Effector memory CD8-positive, alpha-beta T cell (primary cell): ENCODE measurements at regions not wholly inside any gene's neighbourhood (a gene's known extent, or its start where the extent isn't known, plus 50 kb on each side); places are given as distances from the start of the nearest gene placed in this dataset.

Experiments
- ATAC-seq: fragments of 150-1000 bp; cut with Tn5 transposase; replicated peaks from 2 replicates; pipeline ENCODE4 v1.10.0; 2021; ENCODE audit warnings: mild to moderate bottlenecking, moderate library complexity
- DNase-seq, 3 experiments: peaks; one replicate each; pipeline ENCODE4 v3.0.0; 2021
- H3K27ac Mint-ChIP-seq, 2 donors: one replicate each; pipeline ENCODE4 v1.8.0; 2022; ENCODE audit warnings: mild to moderate bottlenecking in 2 of 2, mixed read lengths in 2 of 2, moderate library complexity in 2 of 2
- H3K27me3 Mint-ChIP-seq, 2 donors: one replicate each; pipeline ENCODE4 v1.8.0; 2022; ENCODE audit warnings: mixed read lengths in 2 of 2
- H3K36me3 Mint-ChIP-seq: one replicate; pipeline ENCODE4 v1.8.0; 2022; ENCODE audit warnings: mild to moderate bottlenecking, moderate library complexity, mixed read lengths; ENCODE audit not compliant: insufficient read depth
- H3K4me1 Mint-ChIP-seq, 2 donors: one replicate each; pipeline ENCODE4 v1.8.0; 2022; ENCODE audit warnings: low read depth in 2 of 2, mixed read lengths in 2 of 2
- H3K4me3 Mint-ChIP-seq, 2 donors: one replicate each; pipeline ENCODE4 v1.8.0; 2022; ENCODE audit warnings: mild to moderate bottlenecking in 2 of 2, mixed read lengths in 2 of 2, moderate library complexity in 2 of 2
- H3K9me3 Mint-ChIP-seq, 2 donors: one replicate each; pipeline ENCODE4 v1.8.0; 2022; ENCODE audit warnings: mixed read lengths in 2 of 2

GRCh38 chr10:78253063-78253853, 219.6 kb downstream of the RPS24 start:
- DNase-seq (no peak), ATAC-seq (no peak)
- no peaks in the 10 kb centered on the region for H3K9me3 Mint-ChIP-seq
- H3K4me1 Mint-ChIP-seq = peaks cover 12 to 18% of the 10 kb centered on the region in 2 donors
- H3K4me3 Mint-ChIP-seq = no peak overlapping the region
- peaks cover 6 to 36% of the 10 kb centered on the region in 2 donors for H3K27me3 Mint-ChIP-seq
- no peak overlapping the region for H3K27ac Mint-ChIP-seq
- H3K36me3 Mint-ChIP-seq = no peaks in the 10 kb centered on the region

- no peak overlapping the region for H3K27ac Mint-ChIP-seq
- peaks cover 6 to 34% of the 10 kb centered on the region in 2 donors for H3K27me3 Mint-ChIP-seq
- DNase-seq (no peak), ATAC-seq (no peak)
- no peaks in the 10 kb centered on the region for H3K9me3 Mint-ChIP-seq
- no peaks in the 10 kb centered on the region for H3K36me3 Mint-ChIP-seq
- H3K4me3 Mint-ChIP-seq = no peak overlapping the region
- H3K4me1 Mint-ChIP-seq = peaks cover 12 to 15% of the 10 kb centered on the region in 2 donors
Measured at GRCh38 chr10:78254013-78254412, 220.3 kb downstream of the RPS24 start.

DNA sequence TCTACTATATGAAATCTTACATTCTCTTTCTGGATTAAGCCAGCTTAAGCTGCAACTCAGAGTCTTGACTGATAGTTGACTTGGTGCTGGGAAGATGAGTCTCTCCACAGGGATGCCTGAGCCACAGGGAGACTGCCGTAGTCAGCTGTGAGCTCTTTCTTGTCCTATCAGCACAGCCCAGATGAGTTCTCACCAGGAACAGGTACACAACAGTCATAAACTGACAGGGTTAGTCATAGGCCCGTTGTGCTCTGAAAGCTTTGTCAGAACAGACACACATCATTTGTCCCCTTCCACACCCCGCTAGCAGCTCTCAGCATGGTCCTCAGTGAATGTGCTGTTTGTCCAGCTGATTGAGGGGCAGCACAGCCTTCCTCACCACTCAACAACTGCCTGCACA, 221.6 kb downstream of the RPS24 start:
- H3K36me3 Mint-ChIP-seq = no peaks in the 10 kb centered on the region
- peaks cover 8% of the 10 kb centered on the region in 2 donors for H3K4me1 Mint-ChIP-seq

GRCh38 chr10:78255796-78256638, 222.4 kb downstream of the RPS24 start:
- Mint-ChIP-seq H3K4me1 (no peaks in the 10 kb centered on the region), H3K9me3 (no peaks in the 10 kb centered on the region), H3K27ac (no peak overlapping the region), H3K36me3 (no peaks in the 10 kb centered on the region), H3K27me3 (peaks cover 11 to 32% of the 10 kb centered on the region in 2 donors), H3K4me3 (no peak overlapping the region)
- ATAC-seq = no peak
- DNase-seq = no peak

More for the DNA sequence above, 221.6 kb downstream of the RPS24 start:
- no peak for ATAC-seq
- Mint-ChIP-seq H3K4me3 (no peak overlapping the region), H3K27ac (no peak overlapping the region), H3K27me3 (peaks cover 11 to 32% of the 10 kb centered on the region in 2 donors), H3K9me3 (no peaks in the 10 kb centered on the region)
- DNase-seq = no peak

DNA sequence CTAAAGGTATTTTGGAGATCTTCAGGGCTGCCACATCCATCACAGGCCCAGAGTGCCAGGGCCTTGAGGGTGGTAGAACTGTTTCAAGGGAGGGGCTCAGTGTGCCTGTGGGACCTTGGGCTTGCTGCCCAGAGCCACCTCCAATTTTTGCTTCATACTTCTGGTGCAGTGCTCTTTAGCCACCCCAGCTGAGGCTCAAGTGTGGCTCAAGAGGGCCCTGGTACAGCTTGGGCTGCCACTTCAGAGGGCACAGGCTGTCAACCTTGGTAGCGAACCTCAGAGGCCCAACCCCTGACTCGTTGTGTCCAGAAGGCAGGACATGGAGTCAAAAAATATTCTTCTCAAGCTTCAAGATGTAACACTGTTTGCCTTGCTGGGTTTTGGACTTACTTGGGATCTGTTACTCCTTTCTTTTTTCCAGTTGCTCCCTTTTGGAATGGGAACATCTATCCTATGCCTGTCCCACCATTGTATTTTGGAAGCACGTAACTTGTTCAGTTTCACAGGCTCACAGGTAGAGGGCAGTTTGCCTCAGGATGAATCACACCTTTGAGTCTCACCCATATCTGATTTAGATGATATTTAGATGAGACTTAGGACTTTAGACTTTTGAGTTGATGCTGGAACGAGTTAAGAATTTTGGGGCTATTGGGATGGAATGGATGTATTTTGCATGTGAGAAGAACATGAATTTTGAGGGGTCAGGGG, 224.8 kb downstream of the RPS24 start:
- DNase-seq = no peak
- Mint-ChIP-seq H3K4me3 (no peak overlapping the region), H3K27me3 (peaks cover 11 to 32% of the 10 kb centered on the region in 2 donors), H3K36me3 (no peaks in the 10 kb centered on the region), H3K4me1 (no peaks in the 10 kb centered on the region), H3K27ac (no peak overlapping the region), H3K9me3 (no peaks in the 10 kb centered on the region)
- ATAC-seq = no peak

DNA sequence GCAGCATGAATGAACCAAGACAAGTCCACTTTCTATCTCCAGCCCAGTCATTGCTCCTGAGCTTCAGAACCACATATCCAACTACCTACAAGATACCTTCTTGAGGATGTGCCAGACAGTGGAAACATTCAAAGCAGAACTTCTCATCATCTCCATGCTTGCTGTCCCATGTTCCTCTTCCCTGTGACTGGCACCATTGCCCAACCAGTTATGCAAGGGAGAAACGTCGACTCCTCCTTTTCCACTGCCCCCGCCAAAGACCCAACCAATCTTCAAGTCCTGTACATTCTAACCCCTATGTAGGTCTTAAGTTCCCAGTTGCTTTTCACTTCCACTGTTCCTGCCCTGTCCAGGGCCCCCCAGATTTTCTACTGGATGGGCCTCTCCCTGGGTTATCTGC, 225.7 kb downstream of the RPS24 start:
- ATAC-seq (no peak), DNase-seq (no peak)
- no peak overlapping the region for H3K4me3 Mint-ChIP-seq
- no peaks in the 10 kb centered on the region for H3K4me1 Mint-ChIP-seq
- peaks cover 11 to 23% of the 10 kb centered on the region in 2 donors for H3K27me3 Mint-ChIP-seq
- no peak overlapping the region for H3K27ac Mint-ChIP-seq
- H3K36me3 Mint-ChIP-seq = no peaks in the 10 kb centered on the region
- H3K9me3 Mint-ChIP-seq = no peaks in the 10 kb centered on the region

GRCh38 chr10:78260141-78260540, 226.5 kb downstream of the RPS24 start:
- H3K4me1 Mint-ChIP-seq = no peaks in the 10 kb centered on the region
- DNase-seq (no peak), ATAC-seq (no peak)
- no peak overlapping the region for H3K27ac Mint-ChIP-seq
- H3K36me3 Mint-ChIP-seq = no peaks in the 10 kb centered on the region
- H3K27me3 Mint-ChIP-seq = peaks cover 11 to 23% of the 10 kb centered on the region in 2 donors
- H3K9me3 Mint-ChIP-seq = no peaks in the 10 kb centered on the region
- H3K4me3 Mint-ChIP-seq = no peak overlapping the region

DNA sequence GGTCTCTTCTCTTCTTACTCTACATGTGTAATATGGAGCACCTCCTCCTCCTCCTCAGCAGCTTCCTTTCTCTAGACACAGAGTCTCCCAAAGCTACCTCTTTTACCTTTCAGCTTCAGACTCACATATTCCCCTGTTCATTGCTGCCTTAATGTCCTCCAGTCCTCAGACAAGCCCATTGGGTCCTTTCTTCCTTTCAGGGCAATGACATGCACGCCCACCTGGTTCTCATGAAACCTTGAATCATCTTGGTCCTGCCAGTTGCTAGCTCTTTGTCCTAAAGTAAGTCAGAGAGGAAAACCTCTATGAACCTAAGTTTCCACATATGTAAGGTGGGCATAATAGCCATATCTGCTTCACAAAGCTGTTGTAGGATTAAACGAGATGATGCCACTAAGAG, 227.0 kb downstream of the RPS24 start:
- H3K27ac Mint-ChIP-seq = no peak overlapping the region
- no peaks in the 10 kb centered on the region for H3K4me1 Mint-ChIP-seq
- H3K36me3 Mint-ChIP-seq = no peaks in the 10 kb centered on the region

GRCh38 chr10:78261291-78261690, 227.6 kb downstream of the RPS24 start:
- Mint-ChIP-seq H3K4me3 (no peak overlapping the region), H3K27me3 (peaks cover 11 to 25% of the 10 kb centered on the region in 2 donors), H3K9me3 (no peaks in the 10 kb centered on the region), H3K36me3 (no peaks in the 10 kb centered on the region), H3K27ac (no peak overlapping the region), H3K4me1 (no peaks in the 10 kb centered on the region)
- DNase-seq = no peak
- no peak for ATAC-seq

More for the DNA sequence above, 227.0 kb downstream of the RPS24 start:
- Mint-ChIP-seq H3K4me3 (no peak overlapping the region), H3K9me3 (no peaks in the 10 kb centered on the region), H3K27me3 (peaks cover 11 to 25% of the 10 kb centered on the region in 2 donors)
- DNase-seq (no peak), ATAC-seq (no peak)

DNA sequence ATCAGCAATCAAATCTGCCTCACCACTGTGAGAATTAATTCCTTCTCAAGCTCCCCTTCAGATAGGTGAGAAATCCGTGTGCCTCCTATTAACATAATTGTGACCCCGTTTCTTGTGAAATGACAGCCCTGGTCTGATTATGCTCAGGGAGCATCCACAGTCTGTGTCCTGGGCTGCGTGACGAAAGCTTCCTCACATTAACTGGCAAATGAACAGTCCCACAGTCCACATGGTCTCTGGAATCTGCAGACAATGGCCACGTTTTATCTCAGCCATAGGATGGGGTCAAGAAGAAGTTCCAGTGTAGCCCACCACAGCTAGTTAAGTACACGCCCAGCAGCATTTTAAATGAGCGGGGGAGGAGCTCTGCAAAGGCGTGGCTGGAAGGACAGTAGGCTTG, 229.2 kb downstream of the RPS24 start:
- Mint-ChIP-seq H3K4me3 (no peak overlapping the region), H3K27ac (no peak overlapping the region), H3K9me3 (no peaks in the 10 kb centered on the region), H3K4me1 (no peaks in the 10 kb centered on the region), H3K27me3 (peaks cover 5 to 19% of the 10 kb centered on the region in 2 donors), H3K36me3 (no peaks in the 10 kb centered on the region)
- DNase-seq = no peak
- ATAC-seq = no peak

GRCh38 chr10:78263521-78263988, 229.9 kb downstream of the RPS24 start:
- no peak for ATAC-seq
- no peak for DNase-seq
- H3K27me3 Mint-ChIP-seq = peaks cover 9 to 17% of the 10 kb centered on the region in 2 donors

GRCh38 chr10:78264361-78264760, 230.7 kb downstream of the RPS24 start:
- H3K4me3 Mint-ChIP-seq = no peak overlapping the region
- no peaks in the 10 kb centered on the region for H3K4me1 Mint-ChIP-seq
- ATAC-seq (no peak), DNase-seq (no peak)
- no peaks in the 10 kb centered on the region for H3K36me3 Mint-ChIP-seq
- peaks cover 11 to 20% of the 10 kb centered on the region in 2 donors for H3K27me3 Mint-ChIP-seq
- no peaks in the 10 kb centered on the region for H3K9me3 Mint-ChIP-seq
- H3K27ac Mint-ChIP-seq = no peak overlapping the region

More at GRCh38 chr10:78263521-78263988, 229.9 kb downstream of the RPS24 start:
- H3K36me3 Mint-ChIP-seq = no peaks in the 10 kb centered on the region
- H3K4me1 Mint-ChIP-seq = no peaks in the 10 kb centered on the region
- H3K27ac Mint-ChIP-seq = no peak overlapping the region
- H3K4me3 Mint-ChIP-seq = no peak overlapping the region
- no peaks in the 10 kb centered on the region for H3K9me3 Mint-ChIP-seq

DNA sequence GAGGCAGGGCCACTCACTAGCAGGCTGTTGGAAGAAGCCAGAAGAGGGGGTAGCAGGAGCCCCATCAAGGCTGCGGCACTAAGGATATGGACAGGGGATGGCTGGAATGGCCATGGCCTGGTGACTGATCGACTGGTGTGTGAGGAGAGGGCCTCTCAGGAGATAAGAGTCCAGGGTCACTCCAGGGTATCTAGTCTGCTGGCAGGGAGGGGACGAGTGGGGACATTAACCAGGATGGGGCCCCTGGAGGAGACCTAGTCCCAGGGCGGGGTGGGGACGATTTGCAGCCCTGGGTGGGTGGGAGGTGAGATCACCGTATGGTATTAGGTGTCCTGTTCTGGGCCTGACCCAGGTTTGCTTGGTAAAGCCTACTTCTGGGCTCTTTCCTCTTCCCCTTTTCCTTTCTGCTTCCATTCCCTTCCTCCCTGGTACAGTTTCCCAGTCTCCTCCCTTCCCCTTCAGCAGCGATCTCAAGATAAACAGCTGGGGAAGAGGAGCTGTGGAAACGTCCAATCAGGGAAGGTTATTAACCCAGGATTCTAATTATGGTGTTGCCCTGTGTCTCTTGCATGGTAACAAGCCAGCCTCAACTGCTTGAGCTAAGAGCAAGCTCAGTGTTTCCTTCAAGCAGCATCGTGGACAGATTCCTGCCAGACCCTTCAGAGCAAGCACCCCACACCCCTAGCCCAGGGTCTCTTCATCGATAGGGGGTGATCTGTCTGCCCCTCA, 233.2 kb downstream of the RPS24 start:
- DNase-seq (no peak), ATAC-seq (no peak)
- H3K36me3 Mint-ChIP-seq = no peaks in the 10 kb centered on the region
- no peaks in the 10 kb centered on the region for H3K4me1 Mint-ChIP-seq
- H3K9me3 Mint-ChIP-seq = no peaks in the 10 kb centered on the region
- H3K4me3 Mint-ChIP-seq = no peak overlapping the region
- peaks cover 7 to 32% of the 10 kb centered on the region in 2 donors for H3K27me3 Mint-ChIP-seq
- no peak overlapping the region for H3K27ac Mint-ChIP-seq
